Thyroid gland (tissue), 4 donors: ENCODE measurements at regions not wholly inside any gene's neighbourhood (a gene's known extent, or its start where the extent isn't known, plus 50 kb on each side); places are given as distances from the start of the nearest gene placed in this dataset.

Experiments
- DNase-seq, 2 donors: peaks; one replicate each; pipeline ENCODE4 v3.0.0-alpha.2; 2019
- H3K27ac ChIP-seq, 3 donors: fragments of 200-600 bp; sonication (generic); 1 replicate in 2 of 3; 2 replicates in 1 of 3; pipeline ENCODE4 v1.5.1; 2016 to 2019; ENCODE audit warnings: mild to moderate bottlenecking in 1 of 3, moderate library complexity in 1 of 3
- H3K27me3 ChIP-seq: fragments of 200-600 bp; sonication (generic); one replicate; pipeline ENCODE4 v1.5.1; 2019
- H3K36me3 ChIP-seq, 2 donors: fragments of 200-600 bp; sonication (generic); one replicate each; pipeline ENCODE4 v1.5.1; 2016 to 2019
- H3K4me1 ChIP-seq, 2 donors: fragments of 200-600 bp; sonication (generic); one replicate each; pipeline ENCODE4 v1.5.1; 2017 to 2019
- H3K4me3 ChIP-seq, 3 donors: fragments of 200-600 bp; sonication (generic); replicated peaks in 1 of 3; 1 replicate in 2 of 3; 2 replicates in 1 of 3; pipeline ENCODE4 v1.5.1; 2016; ENCODE audit warnings: mild to moderate bottlenecking in 1 of 3
- H3K9me3 ChIP-seq: fragments of 200-600 bp; sonication (generic); one replicate; pipeline ENCODE4 v1.5.1; 2017
- POLR2A ChIP-seq, 2 donors: fragments of 450-650 bp; IDR thresholded peaks; one replicate each; pipeline ENCODE4 v1.6.1; 2017; ENCODE audit warnings: antibody characterized with exemption in 2 of 2, mild to moderate bottlenecking in 2 of 2, moderate library complexity in 1 of 2
- WGBS, 2 donors: methylation state at CpG; one replicate each; pipeline ENCODE4 v1.1.5; 2017; 5-methylcytosine and 5-hydroxymethylcytosine counted together
- intact Hi-C: fragments of 100-400 bp; cut with DNase I; formaldehyde crosslinking; loops from one replicate; pipeline ENCODE4 v1.15.1; 2023
- TF ChIP-seq, protein P1 (sequence below), 6 experiments: fragments of 200-600 bp in 3 of 6; fragments of 450-650 bp in 3 of 6; sonication (generic) in 3 of 6; IDR thresholded peaks; one replicate each; pipeline ENCODE4 v1.5.1; 2016 to 2019; ENCODE audit warnings: antibody characterized with exemption in 6 of 6, mild to moderate bottlenecking in 2 of 6, inconsistent platforms in 1 of 6, moderate library complexity in 1 of 6

DNA sequence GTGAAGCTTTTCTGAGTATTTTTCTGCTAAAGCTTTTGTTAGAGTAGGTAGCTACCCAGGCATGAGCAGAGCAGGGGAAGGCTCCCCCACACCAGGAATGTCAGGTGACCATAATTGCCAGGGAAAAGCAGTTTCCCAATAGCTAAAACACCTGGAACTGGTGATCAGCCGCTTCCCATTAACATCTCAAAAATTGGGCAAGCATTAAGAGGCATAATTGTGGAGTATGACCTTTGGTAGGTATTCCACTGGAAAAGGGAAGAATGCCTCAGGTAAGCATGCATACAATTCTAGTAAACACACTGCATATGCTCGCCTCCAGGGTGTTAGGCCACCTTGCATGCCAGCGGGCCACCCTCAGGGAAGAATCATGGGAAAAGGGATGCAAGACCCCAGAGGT lies 84.5 kb downstream of the CCR1 start:
- Histone ChIP-seq H3K27ac (no peak overlapping the region), H3K4me3 (no peak overlapping the region), H3K27me3 (no peaks in the 10 kb centered on the region), H3K4me1 (no peaks in the 10 kb centered on the region), H3K9me3 (no peaks in the 10 kb centered on the region), H3K36me3 (no peaks in the 10 kb centered on the region)
- intact Hi-C loops = no loop called here
- TF ChIP-seq, protein P1, sequence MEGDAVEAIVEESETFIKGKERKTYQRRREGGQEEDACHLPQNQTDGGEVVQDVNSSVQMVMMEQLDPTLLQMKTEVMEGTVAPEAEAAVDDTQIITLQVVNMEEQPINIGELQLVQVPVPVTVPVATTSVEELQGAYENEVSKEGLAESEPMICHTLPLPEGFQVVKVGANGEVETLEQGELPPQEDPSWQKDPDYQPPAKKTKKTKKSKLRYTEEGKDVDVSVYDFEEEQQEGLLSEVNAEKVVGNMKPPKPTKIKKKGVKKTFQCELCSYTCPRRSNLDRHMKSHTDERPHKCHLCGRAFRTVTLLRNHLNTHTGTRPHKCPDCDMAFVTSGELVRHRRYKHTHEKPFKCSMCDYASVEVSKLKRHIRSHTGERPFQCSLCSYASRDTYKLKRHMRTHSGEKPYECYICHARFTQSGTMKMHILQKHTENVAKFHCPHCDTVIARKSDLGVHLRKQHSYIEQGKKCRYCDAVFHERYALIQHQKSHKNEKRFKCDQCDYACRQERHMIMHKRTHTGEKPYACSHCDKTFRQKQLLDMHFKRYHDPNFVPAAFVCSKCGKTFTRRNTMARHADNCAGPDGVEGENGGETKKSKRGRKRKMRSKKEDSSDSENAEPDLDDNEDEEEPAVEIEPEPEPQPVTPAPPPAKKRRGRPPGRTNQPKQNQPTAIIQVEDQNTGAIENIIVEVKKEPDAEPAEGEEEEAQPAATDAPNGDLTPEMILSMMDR (IDR thresholded peaks at IDR 0.05) = no peak
- no peak for TF ChIP-seq POLR2A (IDR thresholded peaks at IDR 0.05)
- DNase-seq = no peak
- 88 to 91% methylated on average over 3 of the region's 3 CpGs for WGBS, 2 donors

DNA sequence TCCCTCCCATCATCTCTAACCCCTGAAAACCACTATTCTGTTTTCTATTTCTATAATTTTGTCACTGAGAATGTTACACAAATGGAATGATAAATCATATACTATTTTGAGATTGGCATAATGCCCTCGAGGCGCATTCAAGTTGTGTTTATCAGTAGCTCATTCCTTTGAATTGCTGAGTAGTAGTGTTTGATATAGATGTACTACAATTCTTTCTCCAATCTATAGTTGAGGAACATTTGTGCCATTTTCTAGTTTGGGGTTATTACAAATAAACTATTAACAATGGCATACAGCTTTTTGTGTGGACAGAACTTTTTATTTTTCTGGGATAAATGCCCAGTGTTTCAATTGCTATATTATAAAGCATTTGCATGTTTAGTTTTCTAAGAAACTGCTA lies 86.0 kb downstream of the CCR1 start:
- Histone ChIP-seq H3K27me3 (no peaks in the 10 kb centered on the region), H3K27ac (no peak overlapping the region), H3K9me3 (no peaks in the 10 kb centered on the region), H3K4me1 (no peaks in the 10 kb centered on the region), H3K4me3 (no peak overlapping the region), H3K36me3 (no peaks in the 10 kb centered on the region)
- intact Hi-C loops = no loop called here
- no peak for TF ChIP-seq POLR2A (IDR thresholded peaks at IDR 0.05)
- TF ChIP-seq, protein P1 (IDR thresholded peaks at IDR 0.05) = no peak
- WGBS, 2 donors = 70 to 71% methylated on average over 2 of the region's 2 CpGs
- no peak for DNase-seq

DNA sequence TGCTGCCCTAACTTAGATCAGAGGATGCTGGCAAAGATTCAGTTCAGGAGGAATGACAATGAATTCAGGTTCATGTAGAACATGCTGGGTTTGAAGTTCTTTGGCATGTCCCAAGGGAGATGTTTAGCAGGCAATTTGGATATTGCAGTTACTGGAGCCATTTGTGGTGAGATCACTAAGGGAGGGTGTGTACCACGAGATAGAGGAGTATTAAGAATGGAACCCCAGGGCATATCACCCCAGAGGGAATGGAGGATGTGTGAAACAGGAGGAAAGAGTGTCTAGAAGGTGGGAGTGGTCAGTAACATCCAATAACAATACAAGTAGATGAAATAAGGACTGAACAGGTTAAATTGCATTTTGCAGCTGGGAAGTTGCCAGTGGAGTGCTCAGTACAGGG lies 87.1 kb downstream of the CCR1 start:
- no peak overlapping the region for H3K4me3 ChIP-seq
- DNase-seq = no peak
- TF ChIP-seq, protein P1 (IDR thresholded peaks at IDR 0.05) = no peak
- TF ChIP-seq POLR2A (IDR thresholded peaks at IDR 0.05) = no peak
- intact Hi-C loops = no loop called here
- no peaks in the 10 kb centered on the region for H3K27me3 ChIP-seq
- no peaks in the 10 kb centered on the region for H3K4me1 ChIP-seq
- WGBS, 2 donors = 67 to 70% methylated on average over 1 of the region's 1 CpG
- H3K9me3 ChIP-seq = no peaks in the 10 kb centered on the region
- H3K36me3 ChIP-seq = no peaks in the 10 kb centered on the region
- no peak overlapping the region for H3K27ac ChIP-seq

DNA sequence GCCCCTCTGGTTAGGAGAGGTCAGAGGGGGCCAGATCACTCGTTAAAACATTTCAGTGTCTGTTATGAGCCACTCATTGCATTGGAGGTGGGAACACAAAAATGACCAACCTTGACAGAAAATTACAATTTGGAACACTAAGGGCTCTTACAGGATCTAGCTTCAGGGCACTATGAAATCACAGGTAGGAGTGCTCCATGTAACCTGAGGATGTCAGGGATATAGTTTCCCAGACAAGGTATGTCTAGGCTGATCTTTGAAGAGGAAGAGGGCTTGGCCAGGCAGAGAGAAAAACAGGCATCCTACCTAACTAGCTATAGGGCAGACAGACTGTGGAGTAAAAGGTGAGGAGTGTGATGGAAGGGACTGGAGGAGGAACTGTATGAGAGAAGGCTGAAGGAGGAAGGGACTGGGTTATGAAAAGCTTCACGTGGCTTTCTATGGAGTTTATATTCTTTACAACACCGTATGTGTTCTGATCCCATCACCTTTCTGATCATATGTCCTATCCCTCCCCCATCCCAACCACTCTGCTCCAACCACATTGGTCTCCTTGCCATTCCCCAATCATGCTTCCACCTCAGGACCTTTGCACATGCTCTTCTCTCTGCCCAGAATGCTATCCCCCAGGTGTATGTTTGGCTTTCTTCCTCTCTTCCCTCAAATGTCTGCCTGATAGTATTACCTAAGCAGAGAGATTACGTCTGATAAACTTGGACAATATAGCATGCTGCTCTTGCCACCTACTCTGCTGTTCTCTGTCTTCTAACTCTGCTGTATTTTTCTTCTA lies 88.2 kb downstream of the CCR1 start:
- no peak for DNase-seq
- H3K4me3 ChIP-seq = no peak overlapping the region
- H3K36me3 ChIP-seq = no peaks in the 10 kb centered on the region
- H3K27ac ChIP-seq = no peak overlapping the region
- H3K27me3 ChIP-seq = no peaks in the 10 kb centered on the region
- no peaks in the 10 kb centered on the region for H3K4me1 ChIP-seq
- intact Hi-C loops = no loop called here
- no peaks in the 10 kb centered on the region for H3K9me3 ChIP-seq
- 72 to 87% methylated on average over 4 of the region's 4 CpGs for WGBS, 2 donors
- TF ChIP-seq POLR2A (IDR thresholded peaks at IDR 0.05) = no peak
- TF ChIP-seq, protein P1 (IDR thresholded peaks at IDR 0.05) = no peak

DNA sequence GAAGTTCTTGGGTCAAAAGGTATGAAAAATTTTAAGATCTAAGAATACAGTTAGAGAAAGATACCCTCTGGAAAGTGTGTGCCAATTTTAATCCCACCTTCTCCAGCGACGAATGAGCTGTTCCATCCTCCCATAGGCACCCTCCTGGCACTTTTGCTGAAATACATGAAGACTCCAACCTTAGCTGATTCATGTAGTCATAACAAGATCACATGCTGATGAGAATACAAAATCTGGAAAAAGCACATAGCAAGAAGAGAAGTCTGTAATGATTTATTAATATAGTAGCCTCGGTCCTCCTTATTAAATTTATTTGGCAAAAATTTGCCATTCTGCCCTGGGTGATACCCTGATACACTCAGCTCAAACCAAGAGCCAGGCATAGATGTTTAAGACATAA lies 88.9 kb downstream of the CCR1 start:
- no peaks in the 10 kb centered on the region for H3K9me3 ChIP-seq
- no peaks in the 10 kb centered on the region for H3K27me3 ChIP-seq
- DNase-seq = no peak
- WGBS, 2 donors = 71 to 92% methylated on average over 3 of the region's 3 CpGs
- no peak for TF ChIP-seq POLR2A (IDR thresholded peaks at IDR 0.05)
- TF ChIP-seq, protein P1 (IDR thresholded peaks at IDR 0.05) = no peak
- H3K36me3 ChIP-seq = no peaks in the 10 kb centered on the region
- no peaks in the 10 kb centered on the region for H3K4me1 ChIP-seq
- no peak overlapping the region for H3K27ac ChIP-seq
- intact Hi-C loops = no loop called here
- no peak overlapping the region for H3K4me3 ChIP-seq
